ENCODE measurements at regions not wholly inside any gene's neighbourhood (a gene's known extent, or its start where the extent isn't known, plus 50 kb on each side); places are given as distances from the start of the nearest gene placed in this dataset.
"Not testable (repeated sequence)": the region's sequence is repeated elsewhere in the genome, so short reads cannot be mapped to it uniquely, and the experiment has no call there.

DNA sequence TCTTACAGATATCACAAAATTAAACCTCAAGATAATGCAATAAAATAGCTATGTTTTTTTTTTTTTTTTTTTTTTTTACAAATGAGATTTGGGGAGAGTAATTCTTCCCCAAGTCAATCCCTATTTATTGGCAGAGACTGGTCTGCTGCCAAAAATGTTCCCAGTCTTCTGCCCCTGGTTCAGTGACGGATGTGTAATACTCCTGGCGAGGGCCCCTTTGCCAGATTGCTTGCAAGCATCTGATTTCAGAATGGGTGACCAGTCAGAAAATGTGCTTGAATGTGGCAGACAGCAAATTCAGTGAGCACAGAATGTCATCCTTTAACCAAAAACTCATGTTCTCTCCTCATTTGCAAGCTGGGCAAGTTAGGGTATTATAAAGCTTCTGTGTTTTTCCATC lies 363.8 kb upstream of the MTNR1B start:
- no peak for DNase-seq

GRCh38 chr11:92607969-92608722 lies 361.3 kb upstream of the MTNR1B start:
- DNase-seq = no peak

DNA sequence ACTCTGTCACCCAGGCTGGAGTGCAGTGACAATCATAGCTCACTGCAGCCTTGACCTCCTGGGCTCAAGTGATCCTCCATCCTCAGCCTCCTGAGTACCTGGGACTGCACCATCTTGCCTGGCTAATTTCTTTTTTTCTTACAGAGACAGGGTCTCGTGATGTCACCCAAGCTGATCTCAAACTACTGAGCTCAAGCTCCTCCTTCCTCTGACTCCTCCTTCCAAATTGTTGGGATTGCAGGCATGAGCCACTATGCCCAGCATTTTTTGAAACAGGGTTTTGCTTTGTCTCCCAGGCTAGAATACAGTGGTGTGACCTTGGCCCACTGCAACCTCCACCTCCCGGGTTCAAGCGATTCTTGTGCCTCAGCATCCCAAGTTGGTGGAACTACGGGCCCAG lies 358.3 kb upstream of the MTNR1B start:
- no peak for DNase-seq

DNA sequence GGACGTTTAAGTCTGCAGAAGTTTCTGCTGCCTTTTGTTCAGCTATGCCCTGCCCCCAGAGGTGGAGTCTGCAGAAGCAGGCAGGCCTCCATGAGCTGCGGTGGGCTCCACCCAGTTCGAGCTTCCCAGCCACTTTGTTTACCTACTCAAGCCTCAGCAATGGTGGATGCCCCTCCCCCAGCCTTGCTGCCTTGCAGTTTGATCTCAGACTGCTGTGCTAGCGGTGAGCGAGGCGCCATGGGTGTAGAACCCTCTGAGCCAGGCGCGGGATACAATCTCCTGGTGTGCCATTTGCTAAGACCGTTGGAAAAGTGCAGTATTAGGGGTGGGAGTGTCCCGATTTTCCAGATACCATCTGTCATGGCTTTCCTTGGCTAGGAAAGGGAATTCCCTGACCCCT lies 351.4 kb upstream of the MTNR1B start:
- DNase-seq = not testable (repeated sequence)

DNA sequence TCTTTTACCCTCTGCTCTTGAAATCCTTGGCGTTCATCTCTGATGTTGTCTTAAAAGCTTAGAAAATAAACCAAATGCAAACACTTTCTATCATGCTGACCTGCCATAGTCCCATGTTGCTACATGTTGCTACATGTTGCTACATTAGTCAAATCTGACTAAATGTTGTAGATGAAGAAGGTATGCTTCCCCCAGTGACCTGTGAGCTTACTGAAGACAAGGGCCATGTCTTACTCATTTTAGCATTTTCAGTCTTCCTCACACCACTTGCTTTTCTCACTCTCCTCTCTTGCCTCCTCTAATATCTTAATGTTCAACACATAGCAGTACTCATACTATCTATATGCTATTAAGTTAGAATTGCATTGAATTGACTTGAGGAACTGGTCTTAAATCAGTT lies 346.4 kb upstream of the MTNR1B start:
- no peak for DNase-seq

DNA sequence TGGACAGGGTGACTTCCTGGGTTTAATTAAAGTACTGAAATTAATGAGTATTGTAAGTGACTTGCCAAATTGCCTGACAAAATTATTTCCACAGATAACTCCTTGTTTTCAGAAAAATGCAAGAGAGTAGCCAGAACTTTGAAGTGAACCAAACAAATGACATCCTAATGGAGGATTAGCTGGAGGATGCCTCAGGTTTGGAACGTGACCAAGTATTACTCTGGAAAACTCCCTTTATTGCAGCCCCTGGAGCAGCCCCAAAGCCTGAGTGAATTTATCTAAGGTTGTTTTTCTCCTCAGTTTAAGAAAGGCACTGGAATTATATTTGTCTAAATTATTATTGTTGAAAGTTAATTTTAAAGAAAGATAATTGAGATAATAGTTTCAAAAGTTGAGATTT lies 343.6 kb upstream of the MTNR1B start:
- peak; percentile 4 to 31 (median 24) for DNase-seq

DNA sequence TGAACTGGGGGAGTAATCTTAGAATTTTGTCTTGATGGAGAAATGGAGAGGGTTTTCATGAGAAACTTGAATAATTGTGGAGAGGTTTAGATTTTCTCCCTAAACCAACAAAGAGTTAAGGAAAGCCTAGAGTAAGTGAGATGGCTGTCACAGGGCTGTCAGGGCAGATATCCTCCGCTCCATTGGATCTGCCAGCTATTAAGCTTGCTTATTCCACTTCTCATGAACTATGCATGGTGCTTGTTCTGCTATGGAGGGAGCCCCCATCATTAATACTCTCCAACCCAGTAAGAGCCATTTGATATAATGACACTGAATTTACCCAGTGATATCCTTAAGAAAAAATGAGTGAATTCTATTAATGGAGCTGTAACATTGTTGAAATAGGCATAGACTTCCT lies 342.8 kb upstream of the MTNR1B start:
- no peak for DNase-seq

- peak in 1 of 3 donors; percentile 13 for DNase-seq
Observed at GRCh38 chr11:92627615-92628256, 341.7 kb upstream of the MTNR1B start.

DNA sequence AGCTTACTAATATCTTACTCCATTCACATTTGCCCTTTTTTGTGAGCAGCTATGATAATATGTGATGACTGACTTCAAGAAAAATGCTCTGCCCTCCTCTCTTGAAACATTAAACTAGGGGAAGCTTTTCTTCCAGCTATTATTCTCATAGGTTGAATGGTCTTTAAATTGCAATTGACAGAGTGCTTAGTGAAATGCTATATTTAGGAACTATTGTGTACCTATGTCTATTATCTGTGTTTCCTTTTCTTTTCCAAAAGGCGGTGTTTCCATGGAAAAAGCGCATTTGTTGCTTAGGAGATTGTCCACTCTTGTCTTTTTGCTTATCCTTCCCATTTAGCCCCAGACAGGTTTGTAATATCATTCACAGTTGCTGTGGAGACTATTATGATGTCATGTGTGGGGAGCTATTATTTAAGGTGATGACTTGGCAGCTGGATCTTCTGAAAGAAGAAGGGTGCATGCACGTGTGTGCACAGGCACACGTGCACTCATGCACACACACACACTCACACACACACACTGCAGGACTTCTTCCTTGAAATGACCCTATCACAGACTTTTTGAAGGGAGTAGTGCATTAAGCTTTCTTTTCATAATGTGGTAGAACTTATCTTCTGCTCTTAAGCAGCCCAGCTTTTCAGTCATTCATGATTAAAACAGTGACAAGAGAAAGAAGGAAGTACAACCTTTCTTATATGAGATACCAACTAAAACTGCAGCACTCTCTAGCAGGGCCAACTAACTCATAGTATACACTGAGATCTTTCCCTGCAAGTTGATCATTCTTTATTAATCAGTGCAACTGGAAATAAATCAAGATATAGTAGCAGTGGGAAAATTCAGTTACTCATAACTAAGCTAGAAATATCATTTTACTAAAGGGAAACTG lies 340.8 kb upstream of the MTNR1B start:
- DNase-seq = peak; percentile 7 to 39 (median 16)

GRCh38 chr11:92632495-92632894 lies 337.0 kb upstream of the MTNR1B start:
- no peak for DNase-seq

DNA sequence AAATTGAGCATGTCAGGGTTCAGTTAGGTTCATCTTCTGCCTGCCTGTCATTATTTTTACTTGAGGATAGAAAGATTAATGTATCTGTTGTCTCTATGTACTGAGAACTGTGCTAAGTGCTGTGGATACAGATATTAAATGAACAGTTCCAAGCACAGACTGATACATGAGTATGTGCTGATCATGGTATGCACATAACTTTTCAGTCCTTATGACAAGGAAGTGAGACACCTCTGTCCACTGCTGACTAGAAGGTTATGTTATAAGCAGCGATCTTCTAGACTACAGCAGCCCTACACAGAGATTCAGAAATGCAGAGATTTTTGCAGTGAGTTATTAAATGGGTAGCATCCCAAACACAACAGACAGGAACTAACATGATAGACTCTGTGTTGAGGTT lies 335.6 kb upstream of the MTNR1B start:
- no peak for DNase-seq

- DNase-seq = no peak
Observed at GRCh38 chr11:92636543-92637188, 332.8 kb upstream of the MTNR1B start.

DNA sequence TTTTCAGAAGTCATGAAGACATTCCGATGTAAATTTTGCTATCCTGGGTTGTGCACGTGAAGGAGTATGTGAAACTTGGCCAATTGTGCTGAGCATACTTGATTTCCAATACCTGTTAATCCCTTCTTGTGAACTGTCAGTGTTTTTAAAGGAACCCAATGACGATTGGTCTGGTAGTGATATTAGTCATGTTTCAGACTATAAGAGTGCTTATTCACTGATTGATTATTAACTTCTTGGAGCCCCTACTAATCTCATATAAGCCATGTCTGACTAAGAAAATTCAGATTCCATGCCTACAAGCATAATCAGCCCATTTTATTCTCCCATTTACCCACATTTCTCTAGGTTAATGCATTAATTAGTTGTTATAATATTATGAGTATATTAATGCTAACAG lies 330.8 kb upstream of the MTNR1B start:
- DNase-seq = no peak

DNA sequence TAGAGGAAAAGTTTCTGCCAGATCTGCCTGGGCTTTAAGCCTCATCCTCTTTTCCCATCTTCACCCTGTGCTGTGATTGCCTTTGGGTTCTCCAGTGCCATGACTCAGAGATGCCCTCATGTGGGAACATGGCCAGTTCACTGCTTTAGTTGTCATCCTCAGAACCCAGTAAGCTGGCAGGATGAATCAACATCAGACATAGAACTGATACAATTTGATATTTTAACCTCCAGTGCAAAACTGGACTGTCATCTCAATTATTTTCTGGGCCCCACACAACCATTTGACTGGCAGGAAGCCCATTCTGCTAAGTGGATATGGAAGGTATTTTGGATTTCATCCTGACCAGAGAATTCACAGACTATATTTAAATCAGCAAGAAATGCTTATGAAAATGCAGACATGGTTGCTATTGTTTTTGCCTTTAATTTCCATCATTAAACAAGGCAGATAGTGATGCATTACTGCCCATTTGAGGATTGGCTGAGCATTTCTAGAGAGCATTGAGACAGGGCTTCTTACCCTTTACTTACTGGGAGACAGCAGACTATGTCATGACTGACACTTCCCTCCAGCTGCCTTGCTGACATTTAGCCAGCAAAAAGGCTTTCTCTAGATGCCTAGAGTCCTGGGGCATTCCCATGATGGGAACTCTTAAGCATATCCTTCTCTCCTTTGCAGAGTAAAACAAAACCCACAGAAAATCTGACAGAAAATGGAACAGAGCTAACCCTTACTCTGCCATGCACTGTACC lies 327.1 kb upstream of the MTNR1B start:
- DNase-seq = no peak

GRCh38 chr11:92643827-92644226 lies 325.6 kb upstream of the MTNR1B start:
- DNase-seq = no peak

DNA sequence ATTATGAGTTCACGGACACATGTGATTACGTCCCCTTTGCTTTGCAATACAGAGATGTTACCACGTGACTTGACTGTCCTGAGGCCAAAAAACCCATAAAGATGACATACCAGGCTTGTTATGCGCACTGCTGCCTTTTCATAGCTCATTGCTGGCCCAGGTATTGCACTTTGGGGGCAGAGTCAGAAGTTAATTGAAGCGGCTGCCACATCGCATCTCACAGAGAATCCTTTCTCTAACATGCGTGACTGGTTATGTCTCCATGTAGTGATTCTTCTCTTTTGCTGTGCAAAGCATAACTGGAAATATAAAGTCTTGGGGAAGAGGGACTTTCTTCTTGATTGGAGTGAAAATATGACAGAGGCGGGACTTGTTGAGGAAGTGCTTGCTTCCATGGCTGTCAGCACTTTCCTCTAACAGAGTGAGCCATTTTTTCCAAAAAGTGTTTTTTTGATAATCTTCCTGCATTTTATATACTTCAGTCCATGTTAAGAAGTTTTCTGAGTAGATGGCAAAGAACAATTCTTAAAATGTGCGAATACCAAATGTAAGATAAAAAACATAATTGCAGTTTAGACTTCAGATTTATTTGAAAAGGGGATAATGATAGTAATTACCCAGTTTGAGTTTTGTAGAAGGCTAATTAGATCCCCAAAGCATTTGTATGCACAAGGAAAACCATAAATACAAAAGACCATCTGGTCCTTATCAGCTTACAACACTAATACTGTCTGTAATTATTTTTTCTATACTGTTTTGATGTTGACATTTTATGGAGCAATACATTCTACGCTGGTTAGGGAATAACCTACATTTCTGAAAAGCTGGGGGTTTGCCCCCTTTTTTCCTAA lies 324.6 kb upstream of the MTNR1B start:
- no peak for DNase-seq

- no peak for DNase-seq
Observed at GRCh38 chr11:92651159-92651558, 318.3 kb upstream of the MTNR1B start.

- DNase-seq = peak in 2 of 3 donors; percentile 38 to 65
Observed at GRCh38 chr11:92653454-92653853, 316.0 kb upstream of the MTNR1B start.

DNA sequence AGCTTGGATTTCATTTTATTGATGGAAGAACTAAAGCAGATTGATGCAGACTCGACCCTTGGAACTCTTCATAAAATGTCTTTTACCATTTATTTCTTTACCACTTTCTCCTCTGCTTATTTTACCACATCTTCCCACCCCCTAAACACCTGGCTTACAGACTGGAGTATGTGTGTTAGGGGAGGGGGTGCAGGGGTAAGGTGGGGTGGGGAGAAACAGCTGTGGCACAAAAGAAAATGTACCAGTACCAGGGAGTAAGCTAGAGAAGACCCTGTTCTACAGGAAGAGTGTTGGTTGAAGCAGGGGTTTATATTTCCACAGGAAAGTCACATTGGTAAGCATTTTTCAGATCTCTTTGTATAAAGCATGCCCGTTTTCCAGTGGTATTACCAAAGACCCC lies 312.7 kb upstream of the MTNR1B start:
- no peak for DNase-seq

DNA sequence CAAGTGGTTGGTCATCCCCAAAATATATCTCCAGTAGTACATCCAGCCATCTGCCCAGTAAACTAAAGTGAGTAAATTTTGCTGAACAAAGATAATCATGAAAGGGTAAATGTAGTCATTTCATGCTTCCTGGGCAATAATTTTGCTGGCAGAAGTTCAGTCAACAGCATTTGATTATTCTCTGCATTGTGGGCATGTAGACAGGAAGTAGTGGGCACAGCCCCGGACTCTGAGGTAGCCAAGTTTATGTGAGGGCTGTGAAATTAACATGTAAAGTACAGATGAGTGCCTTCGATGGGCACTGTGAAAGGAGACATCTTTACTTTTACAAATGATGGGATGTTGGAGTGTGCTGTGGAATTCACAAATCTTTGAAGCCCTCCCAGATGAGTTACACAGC lies 312.2 kb upstream of the MTNR1B start:
- no peak for DNase-seq
